ENCODE measurements at regions not wholly inside any gene's neighbourhood (a gene's known extent, or its start where the extent isn't known, plus 50 kb on each side); places are given as distances from the start of the nearest gene placed in this dataset.

- H3K27ac Mint-ChIP-seq, result no peak overlapping the region
- no peaks in the 10 kb centered on the region for H3F3A ChIP-seq (replicated peaks; ENCODE audit: low read depth)
Measured at GRCh38 chr22:47797342-47797945, 1035.0 kb downstream of the TBC1D22A start.

More at GRCh38 chr22:47797342-47797945, 1035.0 kb downstream of the TBC1D22A start:
- TF ChIP-seq EZH2phosphoT487 (IDR thresholded peaks at IDR 0.05; ENCODE audit: unreplicated experiment), result no peak
- TF ChIP-seq JUNB (IDR thresholded peaks at IDR 0.05; ENCODE audit: unreplicated experiment), result no peak
- no peak for TF ChIP-seq POLR2AphosphoS5 (IDR thresholded peaks at IDR 0.05; ENCODE audit: low read depth)
- TF ChIP-seq NANOG (IDR thresholded peaks at IDR 0.05; ENCODE audit: borderline replicate concordance), result no peak
- no peak for TF ChIP-seq ETS1 (IDR thresholded peaks at IDR 0.05)
- no peak for TF ChIP-seq EZH2 (IDR thresholded peaks at IDR 0.05; ENCODE audit: low read depth, unreplicated experiment)
- no peak for TF ChIP-seq ZNF462 (CRISPR knock-in tag; IDR thresholded peaks at IDR 0.05)
- no peak for TF ChIP-seq ZNF114 (CRISPR knock-in tag; IDR thresholded peaks at IDR 0.05)
- TF ChIP-seq CTCF (conservative IDR thresholded peaks at IDR 0.05; ENCODE audit: low read depth in 2 of 2), result no peak
- no peak for TF ChIP-seq ZNF331 (CRISPR knock-in tag; IDR thresholded peaks at IDR 0.05; ENCODE audit: low read depth)
- TF ChIP-seq REST (IDR thresholded peaks at IDR 0.05; ENCODE audit: unreplicated experiment), result no peak
- no peaks in the 10 kb centered on the region for H3K9me2 ChIP-seq (ENCODE audit: insufficient read depth)
- no peak overlapping the region for H3K4me2 ChIP-seq
- no peak overlapping the region for H3K4me3 Mint-ChIP-seq
- no peaks in the 10 kb centered on the region for H3K27me3 ChIP-seq (ENCODE audit: insufficient read depth)
- no peaks in the 10 kb centered on the region for H3K79me2 ChIP-seq (replicated peaks; ENCODE audit: insufficient read depth)
- H3K36me3 Mint-ChIP-seq (ENCODE audit: low read depth), result no peaks in the 10 kb centered on the region
- no peak overlapping the region for H3K4me3 ChIP-seq
- no peaks in the 10 kb centered on the region for H3K36me3 ChIP-seq (ENCODE audit: insufficient read depth)
- H3K4me1 ChIP-seq (ENCODE audit: insufficient read depth), result no peaks in the 10 kb centered on the region
- peaks cover 9% of the 10 kb centered on the region; the same call in 2 of the 3 replicates for H3K9me3 Mint-ChIP-seq
- no peaks in the 10 kb centered on the region for H3K4me1 Mint-ChIP-seq
- ATAC-seq (no peak), DNase-seq (ENCODE audit: low spot score) (no peak)
- no peak overlapping the region for H2AFZ ChIP-seq
- peaks cover 1% of the 10 kb centered on the region for H3K27me3 Mint-ChIP-seq (ENCODE audit: insufficient read depth, low read depth, poor library complexity)
- no peaks in the 10 kb centered on the region for H4K20me1 ChIP-seq (replicated peaks; ENCODE audit: insufficient read depth)
- H3K27ac ChIP-seq (ENCODE audit: low read depth), result no peak overlapping the region

Measured in GM23338 (cell line).